Parathyroid adenoma (tissue), 2 donors: ENCODE measurements at regions not wholly inside any gene's neighbourhood (a gene's known extent, or its start where the extent isn't known, plus 50 kb on each side); places are given as distances from the start of the nearest gene placed in this dataset.

Experiments used
- H2AFZ ChIP-seq: fragments of 300-600 bp; sonication (generic); one replicate; pipeline ENCODE4 v1.7.0; 2017; ENCODE audit warnings: antibody characterized with exemption, mild to moderate bottlenecking
- H3K27ac ChIP-seq: fragments of 300-600 bp; sonication (generic); one replicate; pipeline ENCODE4 v1.7.0; 2017
- H3K27me3 ChIP-seq: fragments of 300-600 bp; sonication (generic); one replicate; pipeline ENCODE4 v1.7.0; 2017; ENCODE audit warnings: low read length; ENCODE audit not compliant: control insufficient read depth, insufficient read depth
- H3K36me3 ChIP-seq: fragments of 300-600 bp; sonication (generic); one replicate; pipeline ENCODE4 v1.7.0; 2017; ENCODE audit warnings: low read length; ENCODE audit not compliant: control insufficient read depth, insufficient read depth
- H3K4me1 ChIP-seq: fragments of 300-600 bp; sonication (generic); one replicate; pipeline ENCODE4 v1.7.0; 2017; ENCODE audit warnings: control low read depth
- H3K4me2 ChIP-seq: fragments of 300-600 bp; sonication (generic); one replicate; pipeline ENCODE4 v1.7.0; 2017; ENCODE audit warnings: low read length
- H3K4me3 ChIP-seq: fragments of 300-600 bp; sonication (generic); one replicate; pipeline ENCODE4 v1.7.0; 2017; ENCODE audit warnings: low read depth, low read length
- H3K79me2 ChIP-seq: fragments of 300-600 bp; sonication (generic); one replicate; pipeline ENCODE4 v1.7.0; 2017; ENCODE audit warnings: control low read depth
- H3K9ac ChIP-seq: fragments of 300-600 bp; sonication (generic); one replicate; pipeline ENCODE4 v1.7.0; 2017; ENCODE audit warnings: mild to moderate bottlenecking
- H3K9me3 ChIP-seq: fragments of 300-600 bp; sonication (generic); one replicate; pipeline ENCODE4 v1.7.0; 2017; ENCODE audit warnings: low read length; ENCODE audit not compliant: control insufficient read depth
- CTCF ChIP-seq: fragments of 300-600 bp; sonication (generic); IDR thresholded peaks from one replicate; pipeline ENCODE4 v1.7.0; 2017; ENCODE audit warnings: antibody characterized with exemption, mild to moderate bottlenecking
- donor health status: primary hyperparathyroidism.

GRCh38 chr10:84938117-84938905 is 609.9 kb downstream of the CCSER2 start:
- Histone ChIP-seq H3K36me3 (no peaks in the 10 kb centered on the region), H3K9me3 (no peaks in the 10 kb centered on the region), H3K4me3 (no peak overlapping the region), H3K9ac (no peak overlapping the region), H3K27me3 (no peaks in the 10 kb centered on the region), H3K27ac (no peak overlapping the region), H3K4me1 (no peaks in the 10 kb centered on the region), H3K4me2 (no peak overlapping the region), H2AFZ (no peak overlapping the region), H3K79me2 (no peaks in the 10 kb centered on the region)
- TF ChIP-seq CTCF, result no peak

- Histone ChIP-seq H3K36me3 (no peaks in the 10 kb centered on the region), H3K79me2 (no peaks in the 10 kb centered on the region), H2AFZ (no peak overlapping the region), H3K4me3 (no peak overlapping the region), H3K9me3 (no peaks in the 10 kb centered on the region), H3K9ac (no peak overlapping the region), H3K27me3 (no peaks in the 10 kb centered on the region), H3K4me1 (no peaks in the 10 kb centered on the region), H3K4me2 (no peak overlapping the region), H3K27ac (no peak overlapping the region)
- TF ChIP-seq CTCF, result no peak
These were observed 615.2 kb downstream of the CCSER2 start for GRCh38 chr10:84943541-84943940.

GRCh38 chr10:84944187-84944586 is 615.8 kb downstream of the CCSER2 start:
- H3K36me3 ChIP-seq, result no peaks in the 10 kb centered on the region
- H3K4me3 ChIP-seq, result no peak overlapping the region
- no peaks in the 10 kb centered on the region for H3K79me2 ChIP-seq
- TF ChIP-seq CTCF, result no peak
- no peak overlapping the region for H3K27ac ChIP-seq
- H2AFZ ChIP-seq, result no peak overlapping the region
- H3K9ac ChIP-seq, result no peak overlapping the region
- no peaks in the 10 kb centered on the region for H3K9me3 ChIP-seq
- no peaks in the 10 kb centered on the region for H3K27me3 ChIP-seq
- no peak overlapping the region for H3K4me2 ChIP-seq
- H3K4me1 ChIP-seq, result no peaks in the 10 kb centered on the region

GRCh38 chr10:84945791-84946190 is 617.4 kb downstream of the CCSER2 start:
- no peaks in the 10 kb centered on the region for H3K27me3 ChIP-seq
- no peaks in the 10 kb centered on the region for H3K9me3 ChIP-seq
- H3K4me3 ChIP-seq, result no peak overlapping the region
- H3K9ac ChIP-seq, result no peak overlapping the region
- no peaks in the 10 kb centered on the region for H3K36me3 ChIP-seq
- no peak overlapping the region for H3K27ac ChIP-seq
- no peak overlapping the region for H2AFZ ChIP-seq
- TF ChIP-seq CTCF, result no peak
- H3K4me2 ChIP-seq, result no peak overlapping the region
- H3K4me1 ChIP-seq, result no peaks in the 10 kb centered on the region
- no peaks in the 10 kb centered on the region for H3K79me2 ChIP-seq

- no peak overlapping the region for H2AFZ ChIP-seq
- H3K4me2 ChIP-seq, result no peak overlapping the region
- TF ChIP-seq CTCF, result no peak
- H3K4me1 ChIP-seq, result no peaks in the 10 kb centered on the region
- H3K79me2 ChIP-seq, result no peaks in the 10 kb centered on the region
- no peaks in the 10 kb centered on the region for H3K36me3 ChIP-seq
- no peaks in the 10 kb centered on the region for H3K9me3 ChIP-seq
- H3K27ac ChIP-seq, result no peak overlapping the region
- no peak overlapping the region for H3K4me3 ChIP-seq
- no peaks in the 10 kb centered on the region for H3K27me3 ChIP-seq
- no peak overlapping the region for H3K9ac ChIP-seq
These were observed 618.5 kb downstream of the CCSER2 start for GRCh38 chr10:84946904-84947303.
